ENCODE measurements at regions not wholly inside any gene's neighbourhood (a gene's known extent, or its start where the extent isn't known, plus 50 kb on each side); places are given as distances from the start of the nearest gene placed in this dataset.

- no peak for TF ChIP-seq REST (IDR thresholded peaks at IDR 0.05; ENCODE audit: insufficient read depth in 1 of 2, low read depth in 2 of 2, low read length in 2 of 2)
- no peak for TF ChIP-seq SIN3A (IDR thresholded peaks at IDR 0.05; ENCODE audit: borderline replicate concordance, insufficient read depth, low read length)
- no peak for TF ChIP-seq POLR2AphosphoS5 (IDR thresholded peaks at IDR 0.05; ENCODE audit: low read depth, low read length)
- TF ChIP-seq TAF1 (IDR thresholded peaks at IDR 0.05; ENCODE audit: borderline replicate concordance, insufficient read depth, low read length): no peak
- TF ChIP-seq FOXP2 (optimal IDR thresholded peaks at IDR 0.05; ENCODE audit: borderline replicate concordance, extremely low read depth, extremely low read length, insufficient read depth): no peak
Measured at GRCh38 chr11:15630896-15631295, 516.2 kb downstream of the INSC start.
